Activated CD4-positive, CD25-positive, alpha-beta regulatory T cell treated with anti-CD3 and anti-CD28 coated beads, Interleukin-2, amount 50 U/mL, for 24 hours (primary cell): ENCODE measurements at regions not wholly inside any gene's neighbourhood (a gene's known extent, or its start where the extent isn't known, plus 50 kb on each side); places are given as distances from the start of the nearest gene placed in this dataset.
"Not testable (repeated sequence)": the region's sequence is repeated elsewhere in the genome, so short reads cannot be mapped to it uniquely, and the experiment has no call there.

Experiments
- ATAC-seq, 2 donors: fragments of 150-1000 bp; cut with Tn5 transposase; one replicate each; pipeline ENCODE4 v1.10.0; 2021; ENCODE audit warnings: mild to moderate bottlenecking in 1 of 2, moderate library complexity in 1 of 2

DNA sequence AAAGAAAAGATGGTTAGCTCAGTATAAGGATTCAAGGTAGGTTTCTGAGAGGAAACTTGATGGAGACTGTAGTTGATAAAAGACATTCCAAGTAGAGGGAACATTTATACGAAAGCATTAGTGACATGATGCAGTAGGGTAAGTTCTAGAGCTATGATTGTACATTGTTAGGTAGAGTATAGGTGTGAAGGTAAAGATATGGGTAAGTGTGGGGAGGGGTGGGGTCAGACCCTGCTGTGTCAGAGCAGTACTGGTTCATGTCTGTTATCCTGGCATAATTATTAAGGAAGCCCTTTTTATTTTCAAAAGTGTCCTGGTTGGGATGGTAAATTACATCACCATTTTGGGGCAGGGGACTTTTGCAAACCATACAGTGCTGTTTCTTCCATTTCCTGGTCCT is 635.8 kb downstream of the COL12A1 start:
- no peak for ATAC-seq

DNA sequence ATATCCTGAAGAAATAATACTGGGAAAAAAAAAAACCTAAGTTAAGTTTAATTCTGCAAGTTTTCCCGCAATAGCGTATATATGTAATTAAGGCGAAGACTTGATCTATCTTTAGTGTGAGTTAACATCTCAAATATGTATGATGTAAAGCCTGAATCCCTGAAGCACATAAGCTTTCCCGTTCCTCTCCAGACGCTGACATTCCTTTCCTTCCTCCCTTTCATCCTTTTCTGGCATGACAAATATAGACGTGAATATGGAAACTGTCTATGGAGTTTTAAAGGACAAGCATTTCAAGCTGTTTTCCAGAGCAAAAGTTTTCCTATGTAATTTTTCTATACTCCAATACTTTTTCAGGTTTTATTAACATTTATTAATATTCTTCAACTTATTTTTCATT is 637.0 kb downstream of the COL12A1 start:
- ATAC-seq = no peak

DNA sequence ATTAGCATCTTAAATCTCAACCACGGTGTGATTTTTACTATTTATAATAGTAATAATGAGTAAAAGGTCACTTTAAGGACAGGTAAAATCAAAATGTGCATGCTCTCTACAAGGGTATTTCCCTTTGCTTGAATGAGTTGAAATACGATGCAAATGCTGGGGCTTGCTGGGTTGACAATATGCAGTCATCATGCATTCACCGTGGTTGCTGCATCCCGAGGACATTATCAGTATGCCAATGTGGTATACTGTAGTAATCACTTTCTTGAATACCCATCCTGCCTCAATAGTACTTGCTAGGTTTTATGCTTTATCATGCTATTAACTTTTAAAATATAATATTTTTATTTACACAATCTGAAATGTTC is 637.9 kb downstream of the COL12A1 start:
- ATAC-seq = not testable (repeated sequence)

DNA sequence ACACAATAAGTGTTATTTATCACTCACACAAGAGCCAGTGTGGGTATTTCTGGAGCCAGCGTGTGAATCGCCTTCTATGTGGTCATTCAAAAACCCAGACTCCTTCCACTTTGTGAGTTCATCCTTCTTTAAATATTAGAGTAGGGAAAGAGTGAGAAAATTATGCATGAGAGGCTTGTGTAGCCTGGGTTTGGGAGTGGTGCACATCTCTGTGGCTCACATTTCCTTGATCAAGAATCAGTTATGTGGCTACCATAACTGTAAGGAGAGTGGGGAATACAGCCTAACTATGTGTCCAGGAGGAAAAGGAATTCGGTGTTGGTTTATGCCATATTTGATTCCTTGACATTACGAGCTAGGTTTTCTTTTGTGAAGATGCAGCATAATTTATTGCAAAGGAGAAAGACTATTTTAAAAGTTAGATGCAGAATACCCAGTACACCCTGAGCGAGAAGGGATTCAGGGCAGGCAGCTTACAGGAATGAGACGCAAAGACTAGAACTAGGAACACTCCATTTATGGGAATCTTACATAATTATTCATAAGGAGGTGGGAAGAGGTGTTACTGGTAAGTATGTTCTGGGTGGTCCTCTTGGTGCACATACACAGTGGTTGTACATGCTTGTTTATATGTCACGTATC is 638.5 kb downstream of the COL12A1 start:
- no peak for ATAC-seq

DNA sequence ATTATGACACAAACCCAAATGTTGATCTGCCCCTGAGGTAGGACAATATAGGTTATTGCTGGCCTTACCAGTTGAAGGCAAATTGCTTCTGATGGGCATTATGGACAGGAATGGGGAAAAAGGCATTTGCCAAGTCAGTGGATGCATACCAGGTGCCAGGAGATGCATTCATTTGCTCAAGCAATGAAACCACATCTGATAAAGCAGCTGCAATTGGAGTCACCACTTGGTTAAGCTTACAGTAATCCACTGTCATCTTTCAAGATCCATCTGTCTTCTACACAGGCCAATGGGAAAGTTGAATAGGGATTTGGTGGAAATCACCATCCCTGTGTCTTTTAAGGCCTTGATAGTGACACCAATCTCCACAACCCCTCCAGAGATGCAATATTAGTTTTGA is 648.6 kb downstream of the COL12A1 start:
- ATAC-seq = no peak

DNA sequence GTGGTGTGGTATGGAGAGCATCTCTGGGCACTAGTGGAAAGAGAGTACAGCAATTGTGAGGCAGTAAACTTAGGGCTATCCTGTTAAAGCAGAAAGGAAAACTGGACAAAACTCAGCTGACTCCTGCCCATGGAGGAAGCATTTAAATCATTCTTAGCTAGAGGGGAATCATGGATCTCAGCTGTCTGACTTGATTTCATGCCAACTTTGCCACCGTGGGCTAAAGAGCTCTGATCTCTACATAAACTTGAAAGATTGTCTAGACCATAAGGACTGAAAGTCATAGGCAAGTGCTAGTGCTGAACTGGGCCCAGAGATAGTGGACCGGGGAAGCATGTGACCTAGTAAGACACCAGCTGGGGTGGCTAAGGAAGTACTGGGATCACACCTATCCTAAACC is 651.8 kb downstream of the COL12A1 start:
- no peak for ATAC-seq

DNA sequence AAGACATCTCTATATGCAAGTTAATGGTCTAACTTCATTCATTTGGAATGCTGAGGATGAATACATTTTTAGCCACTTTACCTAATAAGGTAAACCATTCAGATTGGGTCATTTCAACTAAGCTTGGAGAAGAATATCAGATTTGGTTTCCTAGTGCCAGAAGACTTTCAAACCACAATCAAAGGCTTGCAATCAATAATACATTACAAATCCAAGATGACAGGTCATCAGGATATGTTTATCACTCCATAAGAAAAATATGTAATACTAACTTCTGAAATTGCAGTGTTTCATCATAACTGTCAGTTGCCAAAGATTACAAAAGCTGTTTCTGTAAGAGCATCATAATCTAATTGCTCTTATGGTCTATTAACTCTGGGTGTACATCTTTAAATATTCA is 654.0 kb downstream of the COL12A1 start:
- ATAC-seq = no peak

DNA sequence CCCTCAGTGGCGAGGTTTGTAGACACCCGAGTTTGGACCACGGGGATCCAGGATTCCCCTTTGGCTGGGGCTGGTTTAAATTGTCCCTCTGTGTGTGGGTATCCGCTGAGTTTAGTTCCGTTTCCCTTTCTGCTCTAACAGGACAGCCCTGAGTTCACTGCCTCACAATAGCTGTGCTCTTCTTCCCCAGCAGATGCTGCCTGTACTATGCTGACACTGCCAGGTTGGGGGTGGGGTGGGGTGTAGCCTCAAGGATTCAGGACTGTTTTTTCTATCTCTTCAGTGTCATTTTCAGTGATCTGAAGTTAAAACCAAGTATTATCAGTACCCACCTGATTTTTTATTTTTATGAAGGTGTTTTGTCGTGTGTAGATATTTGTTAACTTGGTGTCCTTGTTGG is 655.0 kb downstream of the COL12A1 start:
- no peak for ATAC-seq

DNA sequence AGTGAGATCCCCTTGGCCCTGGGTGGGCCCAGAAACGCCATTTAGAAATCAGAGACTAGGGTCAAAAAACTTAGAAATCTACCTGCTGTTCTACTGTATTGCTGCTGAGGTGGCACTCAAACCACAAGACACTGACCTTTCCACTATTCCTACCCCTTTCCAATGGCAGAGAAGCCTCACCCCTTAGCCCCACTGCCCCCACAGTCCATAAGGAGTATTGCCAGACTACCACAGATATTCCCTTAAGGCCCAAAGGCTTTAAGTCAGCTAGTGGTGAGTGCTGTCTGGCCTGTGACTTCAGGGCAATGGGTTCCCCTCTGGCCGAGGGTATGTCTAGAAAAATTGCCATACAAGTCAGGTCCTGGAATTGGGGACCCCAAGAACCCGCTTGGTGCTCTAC is 656.1 kb downstream of the COL12A1 start:
- ATAC-seq = no peak

DNA sequence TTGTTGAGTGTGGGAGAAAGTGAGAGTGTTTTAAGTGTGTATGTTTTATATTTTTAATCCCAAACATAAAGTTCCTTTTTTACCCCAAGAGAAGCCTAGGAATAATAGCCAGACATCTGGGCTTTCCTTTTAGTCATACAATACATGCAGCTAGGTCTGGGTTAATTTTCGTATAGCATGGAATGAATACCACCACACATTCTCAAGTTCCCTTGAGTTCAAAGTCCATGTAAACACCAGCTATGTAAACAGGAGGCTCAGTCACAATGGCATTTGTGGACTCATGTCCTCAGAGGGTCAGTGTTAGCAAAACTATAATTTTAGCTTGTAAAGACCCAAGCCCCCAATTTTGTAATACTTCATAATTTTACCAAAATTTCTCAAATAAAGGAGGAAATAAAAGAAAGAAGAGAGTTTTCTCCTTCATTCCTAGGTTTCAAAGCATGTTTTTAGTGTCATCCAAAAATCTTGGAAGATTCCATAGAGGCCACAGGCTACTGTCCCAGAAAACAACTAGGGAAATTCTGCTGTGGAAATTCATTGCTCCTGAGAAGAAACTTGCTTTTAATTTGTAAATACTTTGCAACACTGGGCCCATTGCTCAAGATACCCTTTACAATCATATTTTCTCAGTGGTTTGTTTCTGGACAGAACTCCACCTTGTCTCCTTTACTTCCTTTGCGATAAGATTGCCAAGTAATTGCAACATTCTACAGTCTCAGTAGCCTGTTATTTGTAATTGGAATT is 671.2 kb downstream of the COL12A1 start:
- no peak for ATAC-seq

DNA sequence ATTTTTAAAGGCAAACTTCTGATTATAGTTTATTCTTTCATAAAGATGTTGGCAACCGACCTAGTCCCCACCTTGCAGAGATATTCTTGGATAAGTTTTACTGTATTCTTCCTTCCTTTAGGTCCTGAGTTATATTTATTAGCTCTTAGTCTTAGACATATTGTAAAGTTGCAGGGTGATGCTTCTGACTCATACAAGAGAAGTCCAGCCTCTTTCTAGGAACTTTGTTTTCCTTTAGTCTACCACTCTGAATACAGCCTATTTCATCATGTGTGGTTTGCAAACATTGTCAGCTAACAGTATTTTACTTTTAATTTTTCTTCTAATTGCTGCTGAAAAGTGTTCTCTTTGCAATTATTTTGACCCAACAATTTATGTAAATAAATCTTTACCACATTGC is 686.7 kb downstream of the COL12A1 start:
- ATAC-seq = no peak

DNA sequence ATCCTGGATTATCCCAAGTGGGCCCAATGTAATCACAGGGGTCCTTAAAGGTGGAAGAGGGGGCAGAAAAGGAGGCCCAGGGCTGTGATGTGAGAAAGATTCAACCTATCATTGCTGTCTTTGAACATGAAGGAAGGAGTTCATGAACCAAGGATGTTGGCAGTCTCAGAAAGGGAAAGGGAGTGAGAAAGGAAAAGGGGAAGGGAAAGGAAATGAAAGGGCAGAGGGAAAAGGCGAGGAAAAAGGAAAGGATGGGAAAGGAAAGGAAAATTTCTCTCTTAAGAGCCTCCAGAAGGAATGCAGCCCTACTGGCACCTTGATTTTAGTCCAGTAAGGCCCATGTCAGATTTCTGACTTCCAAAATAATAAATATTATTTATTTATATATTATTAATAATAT is 687.8 kb downstream of the COL12A1 start:
- no peak for ATAC-seq

DNA sequence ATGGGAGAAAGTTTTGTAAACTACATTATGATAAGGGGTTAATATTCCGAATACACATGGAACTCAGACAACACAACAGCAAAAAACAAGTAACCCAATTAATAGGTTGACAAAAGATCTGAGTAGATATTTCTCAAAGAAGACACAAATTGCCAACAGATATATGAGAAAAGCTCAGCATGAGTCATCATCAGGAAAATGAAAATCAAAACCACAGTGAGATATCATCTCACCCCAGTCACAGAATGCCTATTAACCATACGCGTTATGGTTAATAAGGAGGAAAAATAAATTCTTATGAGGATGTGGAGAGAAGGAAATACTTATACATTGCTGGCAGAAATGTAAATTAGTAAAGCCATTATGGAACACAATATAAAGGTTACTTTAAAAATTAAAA is 695.0 kb downstream of the COL12A1 start:
- no peak for ATAC-seq

DNA sequence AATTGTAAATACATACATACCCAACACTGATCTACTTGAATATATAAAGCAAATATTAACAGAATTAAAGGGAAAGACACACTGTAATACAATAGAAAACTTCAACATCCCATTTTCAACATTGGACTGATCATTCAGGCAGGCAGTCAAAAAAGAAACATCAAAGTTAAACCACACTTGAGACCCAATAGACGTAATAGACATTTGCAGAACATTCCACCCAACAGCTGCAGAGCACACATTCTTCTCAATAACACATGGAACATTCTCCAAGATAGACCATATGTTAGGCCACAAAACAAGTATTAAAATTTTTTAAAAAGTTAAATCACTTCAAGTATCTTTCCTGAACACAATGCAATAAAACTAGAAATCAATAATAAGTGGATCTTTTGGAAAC is 698.2 kb downstream of the COL12A1 start:
- ATAC-seq = no peak

DNA sequence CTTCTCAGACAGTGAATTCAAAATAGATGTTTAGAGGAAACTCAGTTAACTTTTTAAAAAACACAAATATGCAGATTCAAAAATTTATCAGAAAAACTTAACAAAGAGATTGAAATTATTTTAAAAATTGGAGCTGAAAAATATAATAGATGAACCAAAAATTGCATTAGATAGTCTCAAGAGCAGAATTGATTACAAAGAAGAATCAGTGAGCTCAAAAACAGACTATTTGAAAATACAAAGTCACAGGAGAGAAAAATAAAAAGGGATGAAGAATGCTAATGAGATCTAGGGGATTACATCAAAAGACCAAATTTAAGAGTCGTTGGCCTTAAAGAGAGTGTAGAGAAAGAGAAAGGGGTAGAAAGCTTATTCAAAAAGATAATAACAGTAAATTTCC is 700.5 kb downstream of the COL12A1 start:
- ATAC-seq = no peak

DNA sequence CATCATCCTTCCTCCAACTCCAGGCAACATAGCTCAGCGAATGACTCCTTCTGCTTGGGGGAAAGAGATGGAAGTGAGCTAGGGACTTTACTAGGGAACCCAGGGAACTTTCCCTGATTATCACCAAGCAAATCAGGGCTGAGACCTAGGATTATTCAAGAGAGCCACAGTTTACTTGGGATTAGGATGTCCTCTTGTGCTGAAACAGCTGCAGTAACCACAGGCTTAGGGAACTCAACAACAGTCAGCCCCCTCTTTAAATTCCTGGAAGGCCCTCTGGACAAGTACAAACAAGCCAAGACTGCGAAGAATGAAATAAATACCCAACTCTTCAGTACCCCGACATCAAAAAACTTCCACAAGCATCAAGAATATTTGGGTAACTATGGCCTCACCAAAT is 700.9 kb downstream of the COL12A1 start:
- ATAC-seq = no peak

DNA sequence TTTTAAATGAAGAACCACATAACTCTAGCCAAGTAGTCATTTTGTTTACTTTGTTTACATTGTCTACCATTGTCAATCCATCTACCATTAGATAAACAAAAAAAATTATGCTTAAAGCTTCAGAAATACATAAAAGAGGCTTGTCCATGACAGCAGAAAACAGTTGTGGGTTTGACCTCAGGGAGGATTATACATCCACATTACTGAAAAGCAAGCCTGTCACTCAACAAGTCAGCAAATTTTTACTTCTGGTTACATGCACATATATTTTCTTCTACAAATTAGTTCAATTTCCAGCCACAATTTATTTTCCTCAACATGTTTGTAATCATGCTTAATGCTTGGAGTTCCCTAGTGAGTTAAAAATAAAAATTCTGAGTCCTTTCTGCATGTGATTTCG is 713.3 kb downstream of the COL12A1 start:
- ATAC-seq = no peak

DNA sequence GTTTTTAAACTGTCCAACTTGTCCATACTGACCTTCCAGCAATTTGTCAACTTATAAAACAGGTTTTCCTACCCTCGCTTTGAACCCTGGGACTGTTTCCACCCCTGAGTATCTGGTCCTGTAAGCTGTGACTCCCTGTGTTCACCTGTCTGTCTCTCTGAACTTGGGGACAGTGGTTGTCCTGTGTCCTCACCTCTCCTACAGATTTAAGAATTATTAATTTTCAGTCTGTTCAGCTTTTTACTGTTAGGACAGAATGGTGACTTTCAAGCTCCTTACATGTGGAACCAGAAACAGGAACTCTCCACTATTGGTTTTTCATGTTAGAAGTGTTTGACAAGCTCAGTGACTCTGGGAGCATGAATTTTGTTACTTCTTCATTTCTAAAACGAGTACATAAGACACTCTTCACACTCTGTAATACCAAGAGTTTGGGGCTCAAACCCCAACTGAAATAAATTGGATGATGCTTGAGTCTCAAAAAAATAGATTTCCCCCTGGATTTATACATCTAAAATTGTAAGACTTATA is 713.9 kb downstream of the COL12A1 start:
- ATAC-seq = no peak

DNA sequence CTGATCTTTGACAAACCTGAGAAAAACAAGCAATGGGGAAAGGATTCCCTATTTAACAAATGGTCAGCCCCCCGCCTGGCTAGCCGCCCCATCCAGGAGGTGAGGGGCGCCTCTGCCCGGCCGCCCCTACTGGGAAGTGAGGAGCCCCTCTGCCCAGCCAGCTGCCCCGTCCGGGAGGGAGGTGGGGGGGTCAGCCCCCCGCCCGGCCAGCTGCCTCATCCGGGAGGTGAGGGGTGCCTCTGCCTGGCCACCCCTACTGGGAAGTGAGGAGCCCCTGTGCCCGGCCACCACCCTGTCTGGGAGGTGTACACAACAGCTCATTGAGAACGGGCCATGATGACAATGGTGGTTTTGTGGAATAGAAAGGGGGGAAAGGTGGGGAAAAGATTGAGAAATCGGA is 717.1 kb downstream of the COL12A1 start:
- ATAC-seq = not testable (repeated sequence)

DNA sequence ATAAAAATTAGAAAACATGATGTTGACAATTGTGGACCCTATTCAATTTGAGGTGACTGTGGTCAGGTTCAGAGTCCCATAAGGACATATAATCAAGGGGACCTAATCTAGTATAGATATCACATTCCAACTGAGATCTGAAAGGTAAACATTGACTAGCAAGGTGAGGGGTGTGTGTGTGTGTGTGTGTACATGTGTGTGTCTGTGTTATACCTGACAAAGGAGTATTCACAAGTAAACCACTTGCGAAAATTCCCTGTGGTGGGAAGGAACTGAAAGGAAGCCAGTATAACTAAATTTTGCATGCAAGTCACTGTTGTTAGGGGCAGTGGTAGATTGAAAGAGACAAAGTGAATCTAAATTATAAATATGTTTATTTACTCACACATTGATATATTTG is 723.7 kb downstream of the COL12A1 start:
- no peak for ATAC-seq

DNA sequence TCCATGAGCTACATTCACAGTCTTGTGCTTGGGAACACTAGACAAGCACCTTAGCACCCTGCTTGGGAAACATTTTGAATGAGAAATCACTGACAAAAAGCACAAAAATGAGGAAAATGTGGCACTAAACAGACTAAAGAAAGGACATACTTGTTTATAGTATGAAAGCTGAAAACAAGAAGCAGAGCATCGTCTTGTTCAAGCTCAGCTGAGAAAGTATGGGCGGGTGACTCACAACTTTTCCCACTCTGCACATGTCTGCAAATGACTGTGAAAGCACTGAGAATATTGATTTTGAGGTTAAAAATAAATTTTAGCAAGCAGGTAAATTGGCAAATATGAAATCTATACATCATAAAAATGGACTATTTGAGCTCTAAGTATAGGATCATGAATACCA is 725.3 kb downstream of the COL12A1 start:
- no peak for ATAC-seq

DNA sequence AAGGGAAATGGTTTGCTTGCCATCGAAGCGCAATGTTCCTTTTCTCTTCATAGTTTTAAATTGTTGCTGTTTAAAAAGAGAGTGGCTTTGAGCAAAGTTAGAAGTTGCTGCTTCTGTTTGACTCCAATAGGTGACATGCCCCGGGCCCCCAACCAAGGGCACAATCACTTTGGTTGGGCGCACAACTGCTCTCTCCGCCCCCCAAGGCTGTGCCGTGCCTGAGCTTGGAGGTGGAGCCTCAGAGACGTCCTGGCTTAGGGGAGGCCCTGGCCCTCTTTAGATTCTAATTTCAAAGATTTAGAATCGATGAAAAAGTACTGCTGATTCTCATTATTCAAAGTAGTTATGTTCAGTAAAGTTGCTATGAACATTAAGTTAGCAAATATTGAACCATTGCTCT is 725.9 kb downstream of the COL12A1 start:
- no peak for ATAC-seq

DNA sequence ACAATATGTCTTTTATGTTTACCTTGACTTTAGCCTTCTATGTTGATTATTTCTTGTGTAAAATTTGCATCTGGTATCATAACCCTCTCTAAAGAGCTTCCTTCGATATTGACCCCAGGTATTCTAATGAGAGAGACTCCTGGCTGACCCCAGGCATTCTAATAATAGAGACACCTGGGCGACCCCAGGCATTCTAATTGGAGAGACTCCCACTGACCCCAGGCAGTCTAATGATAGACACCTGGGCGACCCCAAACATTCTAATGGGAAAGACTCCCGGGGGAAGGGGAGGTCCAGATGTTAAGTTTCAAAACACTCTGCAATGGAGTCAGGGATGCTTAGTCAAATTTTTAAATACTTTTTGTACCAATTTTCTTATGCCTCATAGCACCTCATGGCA is 726.4 kb downstream of the COL12A1 start:
- no peak for ATAC-seq

DNA sequence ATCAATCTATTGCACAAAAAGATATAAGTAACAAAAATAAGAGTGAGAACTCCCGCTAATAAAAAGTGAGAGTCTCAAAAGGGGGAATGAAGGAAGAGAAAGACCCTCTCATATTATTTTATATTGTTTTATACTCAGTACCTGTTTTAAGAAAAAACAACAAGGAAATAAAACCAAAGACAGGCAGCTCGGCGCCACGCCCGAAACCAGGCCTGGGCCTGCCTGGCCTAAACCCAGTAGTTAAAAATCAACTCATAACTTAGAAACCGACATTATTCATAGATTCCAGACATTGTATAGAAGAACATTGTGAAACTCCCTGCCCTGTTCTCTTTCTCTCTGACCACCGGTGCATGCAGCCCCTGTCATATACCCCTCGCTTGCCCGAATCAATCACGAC is 731.8 kb downstream of the COL12A1 start:
- not testable (repeated sequence) for ATAC-seq

DNA sequence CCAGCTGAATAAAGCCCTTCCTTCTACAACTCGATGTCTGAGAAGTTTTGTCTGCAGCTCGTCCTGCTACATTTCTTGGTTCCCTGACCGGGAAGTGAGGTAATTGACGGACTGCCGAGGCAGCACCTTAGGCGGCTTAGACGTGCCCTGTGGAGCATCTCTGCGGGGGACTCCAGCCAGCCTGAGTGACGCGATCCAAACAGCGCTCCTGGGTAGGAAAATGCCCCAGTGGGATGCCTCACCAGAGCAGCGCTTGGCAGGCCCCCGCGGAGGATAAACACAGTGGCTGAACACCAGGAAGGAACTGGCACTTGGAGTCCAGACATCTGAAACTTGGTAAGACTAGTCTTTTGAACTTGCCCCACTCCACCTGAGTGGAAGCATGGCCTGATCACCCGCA is 737.3 kb downstream of the COL12A1 start:
- ATAC-seq = not testable (repeated sequence)
